Peyer's patch (tissue), 4 donors: ENCODE measurements at regions not wholly inside any gene's neighbourhood (a gene's known extent, or its start where the extent isn't known, plus 50 kb on each side); places are given as distances from the start of the nearest gene placed in this dataset.

ENCODE experiments used
- DNase-seq, 3 donors: peaks; one replicate each; pipeline ENCODE4 v3.0.0-alpha.2; 2017 to 2019
- H3K27ac ChIP-seq, 4 donors: fragments of 200-600 bp; sonication (generic); one replicate each; pipeline ENCODE4 v1.5.1; 2016 to 2019
- H3K27me3 ChIP-seq, 2 donors: fragments of 200-600 bp; sonication (generic); one replicate each; pipeline ENCODE4 v1.5.1; 2019
- H3K36me3 ChIP-seq, 3 donors: fragments of 200-600 bp; sonication (generic); one replicate each; pipeline ENCODE4 v1.5.1; 2016 to 2019
- H3K4me1 ChIP-seq, 4 donors: fragments of 200-600 bp; sonication (generic); one replicate each; pipeline ENCODE4 v1.5.1; 2016 to 2019
- H3K4me3 ChIP-seq, 4 donors: fragments of 200-600 bp; sonication (generic); 1 replicate in 3 of 4; 2 replicates in 1 of 4; pipeline ENCODE4 v1.5.1; 2016 to 2019; ENCODE audit warnings: mild to moderate bottlenecking in 1 of 4
- H3K9me3 ChIP-seq, 4 donors: fragments of 200-600 bp; sonication (generic); one replicate each; pipeline ENCODE4 v1.5.1; 2016 to 2019; ENCODE audit warnings: mild to moderate bottlenecking in 1 of 4
- CTCF ChIP-seq, 6 experiments: fragments of 450-650 bp in 4 of 6; fragments of 200-600 bp in 2 of 6; sonication (generic) in 1 of 6; IDR thresholded peaks; one replicate each; pipeline ENCODE4 v1.5.1; 2017 to 2019; ENCODE audit warnings: antibody characterized with exemption in 6 of 6, mild to moderate bottlenecking in 3 of 6, moderate library complexity in 1 of 6
- POLR2A ChIP-seq, 2 donors: fragments of 450-650 bp; IDR thresholded peaks; one replicate each; pipeline ENCODE4 v1.5.1; 2017; ENCODE audit warnings: antibody characterized with exemption in 2 of 2, mild to moderate bottlenecking in 2 of 2, moderate library complexity in 2 of 2

- H3K27ac ChIP-seq, result no peak overlapping the region
- H3K4me1 ChIP-seq, result peaks cover 0 to 8% (median 2%) of the 10 kb centered on the region in 4 donors
- DNase-seq, result no peak
- H3K36me3 ChIP-seq, result no peaks in the 10 kb centered on the region
- H3K27me3 ChIP-seq, result no peaks in the 10 kb centered on the region
- no peak overlapping the region for H3K4me3 ChIP-seq
- no peaks in the 10 kb centered on the region for H3K9me3 ChIP-seq
- TF ChIP-seq CTCF (IDR thresholded peaks at IDR 0.05) (no peak), POLR2A (IDR thresholded peaks at IDR 0.05) (no peak)
Measured at GRCh38 chr3:72307438-72308115, 522.6 kb upstream of the PROK2 start.

- no peaks in the 10 kb centered on the region for H3K27me3 ChIP-seq
- TF ChIP-seq CTCF (IDR thresholded peaks at IDR 0.05) (no peak), POLR2A (IDR thresholded peaks at IDR 0.05) (no peak)
- no peak for DNase-seq
- H3K27ac ChIP-seq, result no peak overlapping the region
- H3K36me3 ChIP-seq, result no peaks in the 10 kb centered on the region
- H3K4me3 ChIP-seq, result no peak overlapping the region
- H3K4me1 ChIP-seq, result peaks cover 0 to 8% (median 2%) of the 10 kb centered on the region in 4 donors
- H3K9me3 ChIP-seq, result no peaks in the 10 kb centered on the region
Measured at GRCh38 chr3:72306800-72307341, 521.9 kb upstream of the PROK2 start.

- no peak overlapping the region for H3K4me3 ChIP-seq
- H3K36me3 ChIP-seq, result no peaks in the 10 kb centered on the region
- H3K9me3 ChIP-seq, result no peaks in the 10 kb centered on the region
- no peak overlapping the region for H3K27ac ChIP-seq
- H3K27me3 ChIP-seq, result no peaks in the 10 kb centered on the region
- TF ChIP-seq POLR2A (IDR thresholded peaks at IDR 0.05) (no peak), CTCF (IDR thresholded peaks at IDR 0.05) (no peak)
- H3K4me1 ChIP-seq, result no peaks in the 10 kb centered on the region
- DNase-seq, result no peak
Measured at GRCh38 chr3:72303926-72304325, 519.0 kb upstream of the PROK2 start.

GRCh38 chr3:72301779-72302178, 516.8 kb upstream of the PROK2 start:
- DNase-seq, result peak in 1 of 3 donors; percentile 59
- TF ChIP-seq POLR2A (IDR thresholded peaks at IDR 0.05), result no peak
- TF ChIP-seq CTCF (IDR thresholded peaks at IDR 0.05), result no peak
- no peaks in the 10 kb centered on the region for H3K9me3 ChIP-seq
- no peak overlapping the region for H3K27ac ChIP-seq
- no peaks in the 10 kb centered on the region for H3K27me3 ChIP-seq
- H3K36me3 ChIP-seq, result no peaks in the 10 kb centered on the region
- H3K4me1 ChIP-seq, result no peaks in the 10 kb centered on the region
- no peak overlapping the region for H3K4me3 ChIP-seq

- TF ChIP-seq POLR2A (IDR thresholded peaks at IDR 0.05) (no peak), CTCF (IDR thresholded peaks at IDR 0.05) (no peak)
- no peak overlapping the region for H3K4me3 ChIP-seq
- no peaks in the 10 kb centered on the region for H3K9me3 ChIP-seq
- H3K4me1 ChIP-seq, result no peaks in the 10 kb centered on the region
- H3K27me3 ChIP-seq, result no peaks in the 10 kb centered on the region
- no peak for DNase-seq
- H3K27ac ChIP-seq, result no peak overlapping the region
- no peaks in the 10 kb centered on the region for H3K36me3 ChIP-seq
Measured at GRCh38 chr3:72300621-72301020, 515.7 kb upstream of the PROK2 start.
